Fibroblast of pulmonary artery (primary cell): ENCODE measurements at regions not wholly inside any gene's neighbourhood (a gene's known extent, or its start where the extent isn't known, plus 50 kb on each side); places are given as distances from the start of the nearest gene placed in this dataset.

Source experiments
- DNase-seq: peaks from one replicate; pipeline ENCODE4 v3.0.0-alpha.2; 2010; ENCODE audit warnings: low read depth
- H3K4me3 ChIP-seq: replicated peaks from 2 replicates; pipeline ENCODE4 v1.5.1; 2011; ENCODE audit warnings: low read depth, mild to moderate bottlenecking, control low read depth, low read length, moderate library complexity
- TF ChIP-seq, protein P1 (sequence below): IDR thresholded peaks from 2 replicates; pipeline ENCODE4 v1.5.1; 2011; ENCODE audit warnings: mild to moderate bottlenecking, control low read depth, low read length, inconsistent platforms; ENCODE audit errors: missing control alignments

DNA sequence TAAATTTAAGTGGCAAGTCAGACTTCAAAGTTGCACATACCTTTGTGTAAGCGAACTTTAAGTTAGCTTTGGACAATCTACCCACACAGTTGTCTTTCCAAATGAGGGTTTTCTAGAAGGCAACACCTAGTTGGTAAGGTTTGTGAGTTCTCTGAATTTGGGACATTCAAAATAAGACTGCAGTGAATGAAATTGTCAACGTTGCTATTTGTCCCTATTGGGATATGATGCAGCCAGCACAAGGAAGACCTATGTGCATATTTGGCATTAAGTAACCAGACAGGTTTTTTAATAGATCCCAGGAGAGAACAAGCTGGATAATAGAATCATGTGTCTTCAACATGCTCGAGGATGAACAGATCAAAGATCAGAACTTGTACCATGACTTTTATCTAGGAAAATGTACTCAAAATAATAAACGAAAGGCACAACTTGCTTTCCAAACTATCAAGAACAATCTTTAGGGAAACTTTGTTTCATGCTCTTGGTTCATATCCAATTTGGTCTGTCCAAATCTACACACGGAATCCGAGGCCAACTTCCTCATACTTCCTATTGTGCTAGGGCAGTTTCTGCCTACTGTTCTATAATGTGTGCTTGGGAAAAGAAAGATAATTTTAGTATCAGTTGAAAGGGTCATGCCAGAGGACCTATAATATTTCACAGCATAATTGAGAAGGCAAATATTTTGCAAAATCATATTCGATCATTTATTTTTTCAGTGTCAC is 284.2 kb upstream of the SOX5 start:
- TF ChIP-seq, protein P1, sequence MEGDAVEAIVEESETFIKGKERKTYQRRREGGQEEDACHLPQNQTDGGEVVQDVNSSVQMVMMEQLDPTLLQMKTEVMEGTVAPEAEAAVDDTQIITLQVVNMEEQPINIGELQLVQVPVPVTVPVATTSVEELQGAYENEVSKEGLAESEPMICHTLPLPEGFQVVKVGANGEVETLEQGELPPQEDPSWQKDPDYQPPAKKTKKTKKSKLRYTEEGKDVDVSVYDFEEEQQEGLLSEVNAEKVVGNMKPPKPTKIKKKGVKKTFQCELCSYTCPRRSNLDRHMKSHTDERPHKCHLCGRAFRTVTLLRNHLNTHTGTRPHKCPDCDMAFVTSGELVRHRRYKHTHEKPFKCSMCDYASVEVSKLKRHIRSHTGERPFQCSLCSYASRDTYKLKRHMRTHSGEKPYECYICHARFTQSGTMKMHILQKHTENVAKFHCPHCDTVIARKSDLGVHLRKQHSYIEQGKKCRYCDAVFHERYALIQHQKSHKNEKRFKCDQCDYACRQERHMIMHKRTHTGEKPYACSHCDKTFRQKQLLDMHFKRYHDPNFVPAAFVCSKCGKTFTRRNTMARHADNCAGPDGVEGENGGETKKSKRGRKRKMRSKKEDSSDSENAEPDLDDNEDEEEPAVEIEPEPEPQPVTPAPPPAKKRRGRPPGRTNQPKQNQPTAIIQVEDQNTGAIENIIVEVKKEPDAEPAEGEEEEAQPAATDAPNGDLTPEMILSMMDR: no peak
- no peak for DNase-seq
- no peak overlapping the region for H3K4me3 ChIP-seq

DNA sequence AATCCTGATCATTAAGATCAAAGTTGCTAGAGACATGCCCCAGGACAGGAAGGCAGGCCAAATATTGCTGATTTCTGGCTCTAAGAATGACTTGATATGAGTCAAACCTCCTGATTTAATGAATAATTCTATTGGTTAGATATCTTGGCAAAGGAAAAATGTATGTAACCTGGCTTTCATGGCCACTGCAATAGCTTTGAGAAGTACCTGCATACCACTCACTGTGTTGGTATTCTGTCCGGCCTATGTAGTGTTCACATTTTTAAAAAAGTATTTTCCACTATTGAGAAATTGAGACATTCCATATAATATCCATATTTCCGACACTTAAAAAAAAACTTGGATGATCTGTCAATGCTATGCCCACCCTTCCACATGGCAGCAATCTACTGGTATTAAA is 283.1 kb upstream of the SOX5 start:
- DNase-seq: no peak
- H3K4me3 ChIP-seq: no peak overlapping the region
- TF ChIP-seq, protein P1: no peak

DNA sequence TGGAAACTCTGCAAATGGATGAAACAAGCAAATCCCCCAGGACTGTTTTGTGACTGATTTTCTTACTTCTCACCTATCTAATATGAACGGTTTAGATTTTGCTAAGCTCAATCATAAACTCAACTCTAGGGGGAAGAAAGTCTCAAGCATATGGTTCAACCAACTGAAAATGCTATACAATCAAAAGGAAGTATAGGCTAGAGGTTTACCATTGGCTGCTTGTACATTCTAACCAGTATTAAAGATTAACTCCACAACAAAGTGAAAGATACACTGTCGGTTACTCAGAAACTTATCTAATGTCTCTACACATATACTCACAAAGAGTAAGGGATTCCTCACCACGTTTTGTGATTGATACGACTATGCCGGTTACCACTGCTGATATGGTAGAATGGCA is 281.8 kb upstream of the SOX5 start:
- TF ChIP-seq, protein P1: no peak
- DNase-seq: no peak
- H3K4me3 ChIP-seq: no peak overlapping the region

DNA sequence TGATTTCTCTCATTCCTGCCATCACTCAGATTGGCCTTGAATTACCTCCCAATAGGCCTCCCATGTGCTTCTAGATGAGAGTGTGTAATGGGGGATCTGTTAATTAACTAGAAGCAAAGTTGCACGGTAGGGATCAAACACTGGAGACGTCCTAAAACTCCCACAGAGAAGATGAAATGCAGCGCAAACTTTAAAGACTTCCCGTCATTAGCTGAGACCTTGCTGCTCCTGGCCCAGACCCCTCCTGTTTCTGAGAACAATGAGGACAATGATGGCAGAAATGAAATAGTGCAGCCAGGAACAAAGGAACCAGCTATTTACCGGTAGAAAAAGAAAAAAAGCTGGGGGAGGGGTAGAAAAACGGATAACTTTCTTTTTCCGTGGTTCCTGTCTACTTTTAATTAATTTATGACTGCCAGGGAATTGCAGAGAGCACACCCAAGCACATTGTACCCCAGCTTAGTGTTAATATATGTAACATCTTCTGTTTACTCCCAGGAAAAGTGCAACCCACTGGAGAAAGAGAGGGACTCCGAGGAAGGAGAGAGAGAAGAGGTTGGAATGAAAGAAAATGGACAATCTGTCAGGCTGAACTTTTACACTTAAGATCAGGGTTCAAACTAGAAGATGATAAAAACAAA is 280.7 kb upstream of the SOX5 start:
- TF ChIP-seq, protein P1: no peak
- DNase-seq: no peak
- no peak overlapping the region for H3K4me3 ChIP-seq

DNA sequence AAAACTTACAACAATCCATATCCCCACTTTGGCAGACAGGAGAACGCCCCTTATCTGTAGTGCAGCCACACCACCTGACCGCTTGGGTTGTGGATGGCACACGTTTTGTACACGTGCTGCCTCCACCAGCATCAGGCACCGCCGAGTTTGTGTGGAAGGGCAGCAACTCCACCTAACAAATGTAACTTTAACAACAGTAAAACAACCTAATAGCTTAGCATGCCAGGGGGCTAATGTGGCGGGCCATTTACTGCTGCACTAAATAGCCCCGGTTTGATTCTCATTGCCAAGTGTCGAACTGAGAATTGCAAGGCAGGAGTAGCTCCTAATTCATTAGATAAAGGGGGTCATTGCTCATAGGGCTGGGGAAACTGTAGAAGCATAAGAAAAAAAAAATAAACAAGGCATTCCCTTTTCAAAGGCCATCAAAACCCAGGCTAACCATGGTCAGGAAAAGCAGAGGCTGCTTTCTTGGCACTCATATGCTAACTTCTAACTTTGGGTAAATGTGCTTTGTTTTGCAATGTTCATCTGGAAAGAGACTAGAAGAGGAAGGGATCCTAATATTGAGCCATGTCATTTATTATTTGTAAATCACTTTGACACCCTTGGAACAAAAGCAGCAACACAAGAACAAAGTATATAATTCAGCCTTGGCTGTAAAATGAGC is 279.7 kb upstream of the SOX5 start:
- no peak overlapping the region for H3K4me3 ChIP-seq
- TF ChIP-seq, protein P1: no peak
- DNase-seq: no peak

DNA sequence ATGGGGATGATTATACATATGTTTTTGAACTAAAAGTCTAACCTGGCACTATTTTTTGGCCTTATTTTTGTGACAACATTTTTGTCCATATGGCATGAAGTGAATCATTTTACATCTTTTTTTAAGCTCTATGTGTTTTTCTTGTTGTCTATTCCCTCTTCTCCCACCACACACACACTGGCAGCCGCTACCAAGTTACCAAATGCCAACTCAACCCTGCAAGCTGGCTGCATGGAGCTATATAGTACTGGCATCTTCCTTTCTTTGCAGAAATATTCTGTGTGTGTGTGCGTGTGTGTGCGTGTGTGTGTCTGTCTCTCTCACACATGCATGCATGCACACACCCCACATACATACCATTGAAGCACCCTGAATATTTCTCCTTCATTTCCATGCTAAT is 278.9 kb upstream of the SOX5 start:
- DNase-seq: no peak
- TF ChIP-seq, protein P1: no peak
- H3K4me3 ChIP-seq: no peak overlapping the region
